NCI-H2196 treated with DMSO at 0.1 percent for 48 hours (cell line): ENCODE measurements at regions not wholly inside any gene's neighbourhood (a gene's known extent, or its start where the extent isn't known, plus 50 kb on each side); places are given as distances from the start of the nearest gene placed in this dataset.

Experiments
- DNase-seq: peaks from one replicate; lab custom pipeline; 2025; ENCODE audit not compliant: unreplicated experiment; lab: John Stamatoyannopoulos, UW

GRCh38 chr2:172323256-172323655 lies 104.1 kb upstream of the ITGA6 start:
- no peak for DNase-seq

GRCh38 chr2:172323861-172324597 lies 103.4 kb upstream of the ITGA6 start:
- no peak for DNase-seq

GRCh38 chr2:172326211-172326509 lies 101.2 kb upstream of the ITGA6 start:
- no peak for DNase-seq

GRCh38 chr2:172328103-172328841 lies 99.1 kb upstream of the ITGA6 start:
- DNase-seq, result no peak

GRCh38 chr2:172329416-172329773 lies 98.0 kb upstream of the ITGA6 start:
- no peak for DNase-seq

DNA sequence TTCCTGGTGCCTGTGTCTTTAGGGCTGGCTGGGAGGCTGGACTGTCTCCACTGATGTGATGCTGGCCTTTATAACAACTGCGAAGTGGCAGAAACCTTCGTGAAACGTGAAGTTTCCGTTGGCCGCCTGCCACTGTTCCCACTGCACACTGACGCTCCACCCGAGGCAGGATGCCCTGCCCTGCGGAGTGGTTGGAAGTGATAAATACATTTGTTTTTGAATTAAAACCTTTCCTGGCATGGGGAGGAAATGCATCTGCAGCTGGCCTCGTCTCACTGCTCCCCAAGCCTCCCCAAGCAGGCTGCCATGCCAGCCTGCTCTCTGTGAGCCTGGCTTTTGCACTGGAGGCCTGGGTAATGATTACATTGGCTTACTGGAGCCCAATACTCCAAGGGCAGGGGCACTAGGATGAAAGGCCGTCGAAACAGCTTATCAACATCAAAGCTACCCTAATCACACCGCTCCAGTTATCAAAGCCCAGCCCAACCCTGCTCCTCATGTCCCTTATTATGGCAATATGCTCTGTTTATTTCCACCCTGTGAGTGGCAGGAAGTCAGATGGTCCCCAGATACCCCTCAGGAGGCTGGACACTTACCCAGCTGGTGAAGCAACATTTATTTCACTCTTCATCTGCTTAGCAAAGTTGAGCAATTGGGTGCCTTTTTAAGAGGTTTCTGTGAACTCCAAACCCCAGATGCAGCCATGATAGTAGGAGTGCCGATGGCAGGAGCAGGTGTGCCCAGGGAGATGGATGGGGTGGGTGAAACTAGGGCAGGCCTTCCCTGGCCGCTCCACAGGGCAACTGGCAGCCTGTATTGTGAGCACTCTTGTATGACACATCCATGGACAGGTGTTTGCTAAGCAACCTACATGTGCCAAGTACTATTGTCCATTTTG lies 97.4 kb upstream of the ITGA6 start:
- peak; percentile 7 for DNase-seq

DNA sequence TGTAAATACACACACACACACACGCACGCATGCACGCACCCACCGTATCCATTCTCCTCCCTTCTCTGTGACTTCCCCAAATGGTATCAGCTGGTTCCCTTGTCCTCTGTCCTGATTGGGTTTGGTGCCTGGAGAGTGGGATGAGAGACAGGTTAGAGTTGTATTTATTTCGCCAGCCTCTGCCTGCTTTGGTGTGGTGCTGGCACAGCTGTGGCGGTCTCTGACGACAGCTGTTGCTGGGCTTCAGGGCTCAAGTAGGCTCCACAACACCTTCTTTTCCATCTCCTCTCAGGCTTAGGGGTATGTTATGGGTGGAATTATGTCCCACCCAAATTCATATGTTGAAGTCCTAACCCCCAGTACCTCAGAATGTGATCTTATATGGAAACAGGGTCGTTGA lies 94.9 kb upstream of the ITGA6 start:
- DNase-seq, result no peak

GRCh38 chr2:172333235-172333977 lies 94.0 kb upstream of the ITGA6 start:
- DNase-seq, result no peak

GRCh38 chr2:172333978-172334330 lies 93.4 kb upstream of the ITGA6 start:
- no peak for DNase-seq

DNA sequence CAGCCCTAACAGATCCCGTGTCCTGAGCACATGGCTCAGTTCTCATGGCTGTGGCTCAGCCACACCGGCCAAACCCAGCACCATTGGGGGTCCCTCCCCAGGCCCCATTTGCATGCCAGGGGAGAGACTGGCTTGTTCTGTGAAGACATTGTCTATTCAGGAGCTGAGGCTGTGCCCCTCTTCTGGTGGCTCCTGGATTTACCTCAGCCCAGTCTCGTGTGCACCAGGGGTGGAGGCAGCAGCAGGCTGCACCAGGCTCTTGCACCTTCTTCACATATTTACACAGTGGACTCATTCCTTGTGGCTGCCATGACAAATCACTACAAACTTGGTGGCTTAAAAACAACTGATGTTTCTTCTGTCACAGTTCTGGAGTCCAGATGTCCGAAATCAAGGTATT lies 92.4 kb upstream of the ITGA6 start:
- DNase-seq, result no peak

GRCh38 chr2:172335736-172336135 lies 91.7 kb upstream of the ITGA6 start:
- no peak for DNase-seq

DNA sequence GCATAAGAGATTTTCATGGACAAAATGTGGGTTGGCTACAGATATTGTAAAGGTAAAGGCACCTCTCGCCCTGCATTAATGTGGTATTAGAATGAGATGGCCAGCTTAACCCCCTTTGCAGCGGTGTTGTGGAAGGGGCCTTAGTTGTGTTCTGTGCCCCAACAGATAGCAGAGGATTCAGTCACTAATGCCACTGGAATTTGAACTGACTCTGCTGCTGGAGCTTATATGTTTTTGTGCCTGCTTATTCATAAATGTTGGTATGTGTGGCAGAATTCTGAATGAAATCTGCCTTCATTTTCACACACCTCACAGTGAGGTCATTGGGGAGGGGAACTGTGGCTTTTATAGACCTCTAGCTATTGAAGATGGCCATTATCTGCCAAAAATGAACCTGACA lies 90.7 kb upstream of the ITGA6 start:
- DNase-seq, result no peak

DNA sequence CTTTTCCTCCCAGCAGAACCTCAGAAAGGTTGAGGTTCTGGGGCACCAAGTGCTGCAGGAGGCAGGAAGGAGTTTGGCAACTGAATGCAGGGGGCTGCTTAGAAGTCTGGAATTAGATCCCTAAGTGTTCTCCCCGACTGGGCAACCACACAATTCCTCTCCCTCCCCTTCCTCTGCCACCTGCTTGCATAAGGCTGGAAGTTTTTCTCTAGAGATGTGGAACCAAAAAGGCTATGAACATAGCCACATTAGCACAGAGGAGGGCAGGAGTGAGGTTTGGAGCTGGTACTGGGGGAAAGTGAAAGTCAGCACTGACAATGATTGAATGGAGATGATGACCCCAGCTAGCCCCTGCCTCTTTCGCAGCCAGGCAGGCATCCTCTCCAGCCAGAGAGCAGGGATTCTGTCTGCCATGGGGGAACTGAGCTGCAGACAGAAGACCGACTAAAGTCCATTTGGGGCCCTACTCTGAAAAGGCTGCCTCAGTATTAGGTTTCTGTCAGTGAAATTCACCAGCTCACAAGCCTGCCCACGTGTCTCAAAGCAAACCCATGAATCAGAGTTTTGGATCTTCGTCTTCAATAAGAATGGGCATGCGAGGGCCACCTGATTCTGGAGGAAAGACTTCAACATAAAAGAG lies 87.9 kb upstream of the ITGA6 start:
- DNase-seq, result no peak

DNA sequence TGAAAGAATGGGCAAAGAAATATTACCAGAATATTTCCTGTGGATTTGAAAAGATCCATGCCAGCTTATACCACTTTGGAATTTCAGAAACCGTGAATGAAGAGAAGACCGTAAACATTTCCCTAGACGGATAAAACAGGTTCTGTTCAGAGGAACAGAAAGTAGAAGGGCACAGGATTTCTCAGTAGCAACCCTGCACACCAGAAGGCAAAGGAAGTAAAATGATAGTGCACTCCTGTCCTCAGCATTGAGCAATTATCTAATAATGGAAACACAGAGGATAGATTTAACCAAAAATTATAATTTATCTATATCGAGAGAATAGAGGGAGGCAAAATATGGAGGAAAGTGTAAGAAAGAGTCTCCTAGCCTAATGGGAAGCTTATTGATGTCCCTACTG lies 87.0 kb upstream of the ITGA6 start:
- no peak for DNase-seq

- DNase-seq, result no peak
Measured at GRCh38 chr2:172342078-172342477, 85.3 kb upstream of the ITGA6 start.

DNA sequence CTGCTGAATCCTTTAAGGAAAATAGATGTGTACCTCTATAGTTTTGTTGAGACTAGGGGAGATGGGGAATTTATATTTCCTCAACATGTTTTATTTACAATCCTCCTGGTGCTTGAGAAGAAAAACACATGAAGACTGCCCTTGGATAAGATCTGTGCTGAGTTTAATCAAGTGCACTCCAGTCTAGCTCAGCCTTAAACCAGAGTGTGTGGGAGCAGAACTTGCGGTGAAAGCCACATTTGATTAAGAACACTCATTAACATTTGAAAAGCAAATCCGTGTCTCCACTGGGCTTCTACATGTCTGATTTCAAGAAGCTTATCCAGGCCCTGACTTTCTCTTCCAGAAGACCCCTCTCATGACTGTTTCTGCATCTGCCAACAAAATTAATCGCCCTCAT lies 84.8 kb upstream of the ITGA6 start:
- no peak for DNase-seq

GRCh38 chr2:172344159-172344558 lies 83.2 kb upstream of the ITGA6 start:
- no peak for DNase-seq

DNA sequence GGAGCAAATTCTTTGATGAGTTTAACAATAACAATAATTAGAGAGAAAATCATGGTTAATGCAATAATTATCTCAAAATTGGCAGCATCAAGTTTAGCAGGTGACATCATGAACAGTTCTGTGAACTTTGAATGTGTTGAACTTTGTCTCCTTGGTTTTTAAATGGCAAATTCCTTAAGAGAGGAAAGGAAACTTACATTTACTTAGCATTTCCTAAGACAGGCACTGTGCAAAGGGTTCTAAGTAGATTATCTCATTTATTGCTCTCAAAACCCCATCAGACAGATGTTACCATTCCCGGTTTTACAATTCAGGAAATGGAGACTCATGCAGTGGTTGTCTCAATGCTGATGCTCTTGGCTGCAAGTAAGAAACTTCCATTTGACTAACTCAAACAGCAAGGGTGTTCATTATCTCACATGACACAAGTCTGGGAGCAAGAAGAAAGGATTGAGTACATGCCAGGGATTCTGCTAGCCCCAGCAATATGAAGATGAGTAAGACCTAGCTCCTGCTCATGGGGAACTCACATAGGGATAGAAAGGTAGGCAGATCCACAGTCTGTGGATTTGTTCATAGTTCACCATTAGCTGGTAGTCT lies 81.3 kb upstream of the ITGA6 start:
- no peak for DNase-seq

DNA sequence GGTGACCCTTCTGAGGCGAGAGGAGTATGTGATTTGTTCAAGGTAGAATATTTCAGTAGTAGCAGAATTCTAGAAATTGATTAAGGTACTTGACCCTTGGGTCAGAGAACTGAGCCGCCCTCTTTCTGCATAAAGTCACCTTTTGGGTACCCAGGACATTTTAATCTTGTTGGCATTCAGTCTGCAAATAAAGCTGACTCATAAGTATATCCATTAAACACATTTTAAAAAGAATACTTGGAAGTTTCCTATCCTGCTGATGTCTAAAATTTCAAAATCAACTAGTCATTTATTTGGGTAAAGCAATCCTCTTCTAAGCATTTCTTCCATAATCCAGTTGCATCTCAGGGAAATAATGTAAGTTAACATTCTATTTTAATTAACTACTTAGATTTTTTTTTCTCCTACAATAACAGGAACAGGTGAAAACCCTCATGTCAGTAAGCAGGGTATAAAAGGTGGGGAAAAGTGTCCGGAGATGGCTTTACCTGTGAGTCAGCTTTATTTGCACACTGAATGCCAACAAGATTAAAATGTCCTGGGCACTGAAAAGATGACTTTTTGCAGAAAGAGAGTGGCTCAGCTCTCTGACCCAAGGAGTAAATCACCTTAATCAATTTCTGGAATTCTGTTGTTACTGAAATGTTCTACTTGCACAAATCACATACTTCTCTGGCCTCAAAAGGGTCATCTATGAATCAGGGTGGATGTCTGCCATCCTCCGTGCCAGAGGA lies 78.7 kb upstream of the ITGA6 start:
- no peak for DNase-seq
